ENCODE measurements at regions not wholly inside any gene's neighbourhood (a gene's known extent, or its start where the extent isn't known, plus 50 kb on each side); places are given as distances from the start of the nearest gene placed in this dataset.
"Not testable (repeated sequence)": the region's sequence is repeated elsewhere in the genome, so short reads cannot be mapped to it uniquely, and the experiment has no call there.

- TF ChIP-seq CTCF (conservative IDR thresholded peaks at IDR 0.05; ENCODE audit: low read depth, low read length); EZH2phosphoT487 (IDR thresholded peaks at IDR 0.05; ENCODE audit: borderline replicate concordance, low read length): not testable (repeated sequence)
These were observed 81.5 kb downstream of the TRIM69 start for GRCh38 chr15:44817797-44818196.

Measured in PC-3 (cell line).